BLaER1 (cell line): ENCODE measurements at regions not wholly inside any gene's neighbourhood (a gene's known extent, or its start where the extent isn't known, plus 50 kb on each side); places are given as distances from the start of the nearest gene placed in this dataset.
"Not testable (repeated sequence)": the region's sequence is repeated elsewhere in the genome, so short reads cannot be mapped to it uniquely, and the experiment has no call there.

ENCODE experiments used
- H3K27ac ChIP-seq: shearing (Covaris generic); formaldehyde crosslinking; 2 replicates; pipeline ENCODE4 v1.8.1; 2022
- H3K27me3 ChIP-seq: shearing (Covaris generic); formaldehyde crosslinking; 2 replicates; pipeline ENCODE4 v1.8.1; 2022
- H3K36me3 ChIP-seq: shearing (Covaris generic); formaldehyde crosslinking; 2 replicates; pipeline ENCODE4 v1.8.1; 2022
- H3K4me1 ChIP-seq: shearing (Covaris generic); formaldehyde crosslinking; 2 replicates; pipeline ENCODE4 v1.8.1; 2022
- H3K4me2 ChIP-seq: shearing (Covaris generic); formaldehyde crosslinking; 2 replicates; pipeline ENCODE4 v1.8.1; 2022
- H3K4me3 ChIP-seq: shearing (Covaris generic); formaldehyde crosslinking; 2 replicates; pipeline ENCODE4 v1.8.1; 2022
- H3K9ac ChIP-seq: shearing (Covaris generic); formaldehyde crosslinking; 2 replicates; pipeline ENCODE4 v1.8.1; 2022
- H3K9me3 ChIP-seq: shearing (Covaris generic); formaldehyde crosslinking; 2 replicates; pipeline ENCODE4 v1.8.1; 2022
- H4K20me1 ChIP-seq: shearing (Covaris generic); formaldehyde crosslinking; 2 replicates; pipeline ENCODE4 v1.8.1; 2022
- Cebpa-rat ChIP-seq: shearing (Covaris generic); IDR thresholded peaks from 2 replicates; pipeline ENCODE4 v1.8.1; 2022

DNA sequence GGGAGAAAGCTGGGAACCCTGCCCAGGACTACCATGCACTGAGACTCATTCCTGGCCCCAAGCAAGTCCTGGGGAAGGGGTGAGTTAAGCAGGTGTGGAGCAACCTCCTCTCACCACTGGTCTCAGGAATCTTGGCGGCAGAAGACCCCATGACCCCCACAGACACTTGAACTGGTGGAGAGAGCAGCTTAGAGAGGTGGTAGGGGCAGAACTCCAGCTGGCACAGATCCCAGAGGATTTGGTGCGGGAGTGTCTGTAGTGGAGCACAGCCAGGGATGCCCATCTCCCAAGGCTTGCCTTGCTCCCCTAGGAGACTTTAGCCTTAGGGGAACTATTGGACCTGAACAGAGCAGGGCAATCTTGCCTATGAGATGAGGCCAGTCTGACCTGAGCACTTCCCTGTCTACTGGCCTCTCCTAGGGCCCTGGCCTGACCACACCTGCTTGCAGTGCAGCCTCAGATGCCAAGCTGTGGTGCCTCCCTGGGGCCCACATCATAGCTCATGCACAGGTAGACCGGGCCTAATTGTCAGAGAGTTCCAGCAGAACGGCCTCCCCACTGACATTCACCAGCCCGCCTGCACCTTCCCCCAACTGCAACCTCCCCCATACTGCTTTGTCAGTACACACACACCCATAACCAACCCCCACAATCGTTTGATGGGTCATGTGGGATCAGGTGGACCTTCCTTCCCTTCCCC lies 78.0 kb downstream of the NAA11 start:
- Histone ChIP-seq H3K9me3 (peaks cover 16% of the 10 kb centered on the region), H3K36me3 (no peaks in the 10 kb centered on the region), H3K27me3 (no peaks in the 10 kb centered on the region), H4K20me1 (no peaks in the 10 kb centered on the region), H3K4me1 (no peaks in the 10 kb centered on the region), H3K4me2 (no peak overlapping the region), H3K4me3 (no peak overlapping the region), H3K9ac (no peak overlapping the region), H3K27ac (no peak overlapping the region)
- TF ChIP-seq Cebpa-rat = no peak

DNA sequence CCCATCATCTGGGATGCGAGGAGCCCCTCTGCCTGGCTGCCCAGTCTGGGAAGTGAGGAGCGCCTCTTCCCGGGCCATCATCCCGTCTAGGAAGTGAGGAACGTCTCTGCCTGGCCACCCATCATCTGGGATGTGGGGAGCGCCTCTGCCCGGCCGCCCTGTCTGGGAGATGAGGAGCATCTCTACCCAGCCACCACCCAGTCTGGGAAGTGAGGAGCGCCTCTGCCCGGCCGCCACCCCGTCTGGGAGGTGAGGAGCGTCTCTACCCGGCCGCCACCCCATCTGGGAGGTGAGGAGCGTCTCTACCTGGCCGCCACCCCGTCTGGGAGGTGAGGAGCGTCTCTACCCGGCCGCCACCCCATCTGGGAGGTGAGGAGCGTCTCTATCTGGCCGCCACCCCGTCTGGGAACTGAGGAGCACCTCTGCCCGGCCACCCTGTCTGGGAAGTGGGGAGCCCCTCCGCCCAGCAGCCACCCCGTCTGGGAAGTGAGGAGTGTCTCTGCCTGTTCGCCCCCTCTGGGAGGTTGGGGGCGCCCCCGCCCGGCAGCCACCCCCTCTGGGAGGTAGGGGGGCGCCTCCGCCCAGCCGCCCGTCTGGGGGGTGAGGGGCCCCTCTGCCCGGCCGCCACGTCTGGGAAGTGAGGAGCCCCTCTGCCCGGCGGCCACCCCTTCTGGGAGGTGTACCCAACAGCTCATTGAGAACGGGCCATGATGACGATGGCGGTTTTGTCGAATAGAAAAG lies 80.5 kb downstream of the NAA11 start:
- not testable (repeated sequence) for H4K20me1 ChIP-seq, H3K36me3 ChIP-seq, H3K4me1 ChIP-seq, H3K4me2 ChIP-seq, H3K9ac ChIP-seq, H3K4me3 ChIP-seq, H3K27me3 ChIP-seq, H3K27ac ChIP-seq
- peaks cover 16% of the 10 kb centered on the region for H3K9me3 ChIP-seq

GRCh38 chr4:79241846-79242245 lies 84.0 kb downstream of the NAA11 start:
- Histone ChIP-seq H3K27me3 (no peaks in the 10 kb centered on the region), H3K9ac (no peak overlapping the region), H3K4me2 (no peak overlapping the region), H3K4me1 (no peaks in the 10 kb centered on the region), H3K27ac (no peak overlapping the region), H3K4me3 (no peak overlapping the region), H3K36me3 (no peaks in the 10 kb centered on the region), H3K9me3 (peaks cover 16% of the 10 kb centered on the region), H4K20me1 (no peaks in the 10 kb centered on the region)
- TF ChIP-seq Cebpa-rat = no peak

GRCh38 chr4:79237851-79238250 lies 88.0 kb downstream of the NAA11 start:
- no peak overlapping the region for H3K4me2 ChIP-seq
- H3K9me3 ChIP-seq = no peaks in the 10 kb centered on the region
- H3K4me1 ChIP-seq = peaks cover 4% of the 10 kb centered on the region; the same call in 1 of the 2 replicates
- H3K9ac ChIP-seq = no peak overlapping the region
- no peaks in the 10 kb centered on the region for H4K20me1 ChIP-seq
- H3K36me3 ChIP-seq = no peaks in the 10 kb centered on the region
- no peak for TF ChIP-seq Cebpa-rat
- H3K27ac ChIP-seq = no peak overlapping the region
- no peak overlapping the region for H3K4me3 ChIP-seq
- H3K27me3 ChIP-seq = no peaks in the 10 kb centered on the region

DNA sequence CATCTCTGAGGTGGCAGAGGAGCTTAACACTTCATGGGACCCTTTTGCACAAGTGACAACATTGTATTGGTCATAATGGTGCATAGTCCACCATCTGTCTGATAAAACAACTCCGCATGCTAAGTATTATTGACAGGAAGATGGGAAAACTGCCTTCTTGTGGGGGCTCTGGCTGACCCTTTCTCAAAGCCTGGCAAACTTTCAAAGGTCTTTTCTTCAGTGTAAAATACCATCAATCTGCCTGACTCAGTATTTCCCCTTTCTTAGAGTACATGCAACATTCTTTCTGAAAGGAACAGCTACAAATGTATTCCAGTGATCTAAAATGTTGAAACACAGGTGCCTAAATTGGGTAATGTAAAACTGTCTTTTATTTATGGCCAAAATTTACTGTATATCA lies 89.1 kb downstream of the NAA11 start:
- H3K27ac ChIP-seq = no peak overlapping the region
- H3K4me3 ChIP-seq = no peak overlapping the region
- H3K4me2 ChIP-seq = no peak overlapping the region
- no peaks in the 10 kb centered on the region for H3K36me3 ChIP-seq
- H3K9me3 ChIP-seq = no peaks in the 10 kb centered on the region
- H4K20me1 ChIP-seq = no peaks in the 10 kb centered on the region
- H3K27me3 ChIP-seq = no peaks in the 10 kb centered on the region
- TF ChIP-seq Cebpa-rat = no peak
- peaks cover 4% of the 10 kb centered on the region; the same call in 1 of the 2 replicates for H3K4me1 ChIP-seq
- no peak overlapping the region for H3K9ac ChIP-seq

GRCh38 chr4:79235095-79235494 lies 90.8 kb downstream of the NAA11 start:
- H3K9me3 ChIP-seq = no peaks in the 10 kb centered on the region
- H3K27ac ChIP-seq = no peak overlapping the region
- no peaks in the 10 kb centered on the region for H4K20me1 ChIP-seq
- H3K4me3 ChIP-seq = no peak overlapping the region
- H3K36me3 ChIP-seq = no peaks in the 10 kb centered on the region
- H3K4me2 ChIP-seq = 0 out of 2 replicates have a peak overlapping the region, but pooled peaks have one; percentile 1
- H3K9ac ChIP-seq = no peak overlapping the region
- H3K27me3 ChIP-seq = no peaks in the 10 kb centered on the region
- no peak for TF ChIP-seq Cebpa-rat
- peaks cover 4% of the 10 kb centered on the region; the same call in 1 of the 2 replicates for H3K4me1 ChIP-seq

DNA sequence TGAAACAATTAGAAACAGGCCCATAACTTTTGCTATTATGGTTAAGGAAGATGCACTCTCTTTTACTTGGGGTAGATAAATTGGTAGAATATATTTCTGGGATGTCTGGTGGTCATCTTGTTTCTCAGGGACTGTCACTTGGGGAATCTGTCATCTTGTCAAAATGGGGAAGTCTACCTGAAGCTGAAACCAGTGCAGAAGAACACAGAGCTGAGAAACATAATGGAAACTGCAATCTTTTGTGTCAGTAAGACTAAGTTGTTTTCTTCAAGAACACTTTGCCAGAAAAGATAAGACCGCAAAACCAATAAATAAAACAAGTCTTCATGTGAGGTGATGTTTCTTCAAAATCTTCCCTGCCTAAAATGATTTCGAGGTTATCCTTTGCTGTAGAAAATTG lies 92.0 kb downstream of the NAA11 start:
- Histone ChIP-seq H3K9me3 (no peaks in the 10 kb centered on the region), H4K20me1 (no peaks in the 10 kb centered on the region), H3K4me3 (no peak overlapping the region), H3K4me1 (peaks cover 4% of the 10 kb centered on the region; the same call in 1 of the 2 replicates), H3K27me3 (no peaks in the 10 kb centered on the region), H3K4me2 (no peak overlapping the region), H3K36me3 (no peaks in the 10 kb centered on the region), H3K9ac (no peak overlapping the region), H3K27ac (no peak overlapping the region)
- TF ChIP-seq Cebpa-rat = no peak

GRCh38 chr4:79232540-79232939 lies 93.3 kb downstream of the NAA11 start:
- H3K4me3 ChIP-seq = no peak overlapping the region
- no peaks in the 10 kb centered on the region for H4K20me1 ChIP-seq
- no peak overlapping the region for H3K9ac ChIP-seq
- no peaks in the 10 kb centered on the region for H3K9me3 ChIP-seq
- no peak overlapping the region for H3K27ac ChIP-seq
- H3K4me1 ChIP-seq = peaks cover 4% of the 10 kb centered on the region; the same call in 1 of the 2 replicates
- no peak for TF ChIP-seq Cebpa-rat
- no peak overlapping the region for H3K4me2 ChIP-seq
- no peaks in the 10 kb centered on the region for H3K36me3 ChIP-seq
- no peaks in the 10 kb centered on the region for H3K27me3 ChIP-seq

- Histone ChIP-seq H3K27me3 (no peaks in the 10 kb centered on the region), H3K4me3 (no peak overlapping the region), H3K4me1 (no peaks in the 10 kb centered on the region), H4K20me1 (no peaks in the 10 kb centered on the region), H3K9ac (no peak overlapping the region), H3K9me3 (no peaks in the 10 kb centered on the region), H3K4me2 (no peak overlapping the region), H3K27ac (no peak overlapping the region), H3K36me3 (no peaks in the 10 kb centered on the region)
- TF ChIP-seq Cebpa-rat = no peak
Observed at GRCh38 chr4:79227860-79228259, 98.0 kb downstream of the NAA11 start.

DNA sequence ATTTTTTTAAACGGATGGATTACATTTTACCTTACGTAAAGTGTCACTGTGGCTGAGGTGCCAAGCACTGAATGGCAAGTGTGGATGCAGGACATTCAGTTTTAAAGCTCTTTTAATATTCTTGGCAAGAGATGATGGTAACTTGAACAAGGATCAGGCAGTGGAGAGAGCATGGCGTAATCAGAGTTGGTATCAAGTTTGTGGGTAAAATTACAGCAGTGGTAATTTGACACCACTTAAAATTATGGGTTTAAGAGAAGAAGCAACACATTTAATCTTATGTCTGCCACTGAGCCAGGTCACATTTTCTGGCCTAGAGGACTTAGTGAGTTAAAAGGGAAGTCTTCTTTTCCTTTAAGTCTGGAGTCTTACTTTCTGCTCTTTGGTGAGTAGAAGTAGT lies 100.5 kb downstream of the NAA11 start:
- Histone ChIP-seq H3K36me3 (no peaks in the 10 kb centered on the region), H3K4me2 (no peak overlapping the region), H4K20me1 (no peaks in the 10 kb centered on the region), H3K4me3 (no peak overlapping the region), H3K4me1 (no peaks in the 10 kb centered on the region), H3K27me3 (no peaks in the 10 kb centered on the region), H3K27ac (no peak overlapping the region), H3K9ac (no peak overlapping the region), H3K9me3 (no peaks in the 10 kb centered on the region)
- TF ChIP-seq Cebpa-rat = no peak
